SK-N-SH (cell line): ENCODE measurements at regions not wholly inside any gene's neighbourhood (a gene's known extent, or its start where the extent isn't known, plus 50 kb on each side); places are given as distances from the start of the nearest gene placed in this dataset.

ENCODE experiments used
- CTCF ChIA-PET: fragments of 300-600, 350-600 bp; formaldehyde crosslinking; extraction: SDS; loops from one replicate; lab custom pipeline; 2021; lab: Yijun Ruan, JAX
- POLR2A ChIA-PET: fragments of 350-600 bp; sonication (Branson Sonifier 250); formaldehyde crosslinking; extraction: SDS; loops from one replicate; lab custom pipeline; 2020; ENCODE audit warnings: antibody characterized with exemption, inconsistent platforms; lab: Yijun Ruan, JAX
- DNase-seq: peaks from one replicate; pipeline ENCODE4 v3.0.0; 2012
- H2AFZ ChIP-seq: fragments of 200-600 bp; sonication (generic); 2 replicates; pipeline ENCODE4 v1.8.1; 2016; ENCODE audit warnings: antibody characterized with exemption, mild to moderate bottlenecking, low read depth
- H3F3A ChIP-seq: fragments of 200-600 bp; sonication (generic); replicated peaks from 2 replicates; pipeline ENCODE3; 2016; ENCODE audit warnings: antibody characterized with exemption, mild to moderate bottlenecking; ENCODE audit not compliant: insufficient read depth
- H3K27ac ChIP-seq, 2 experiments: fragments of 200-500 bp in 1 of 2; fragments of 200-600 bp in 1 of 2; sonication (Bioruptor generic) in 1 of 2; sonication (generic), shearing (Covaris generic) in 1 of 2; 2 replicates each; pipeline versions ENCODE4 v1.5.1 to v1.6.1; 2014 to 2016; ENCODE audit warnings: low read depth in 2 of 2, inconsistent platforms in 1 of 2, low read length in 1 of 2, mild to moderate bottlenecking in 1 of 2, mixed read lengths in 1 of 2
- H3K27me3 ChIP-seq: fragments of 200-600 bp; sonication (generic), shearing (Covaris generic); 2 replicates; pipeline ENCODE4 v1.6.1; 2016; ENCODE audit warnings: mixed run types; ENCODE audit not compliant: insufficient read depth
- H3K36me3 ChIP-seq, 2 experiments: fragments of 200-500 bp in 1 of 2; fragments of 200-600 bp in 1 of 2; sonication (Bioruptor generic) in 1 of 2; sonication (generic) in 1 of 2; replicated peaks in 1 of 2; 2 replicates each; pipeline versions ENCODE3 to v1.5.1; 2014 to 2016; ENCODE audit warnings: low read length in 1 of 2, mild to moderate bottlenecking in 1 of 2; ENCODE audit not compliant: insufficient read depth in 2 of 2, control insufficient read depth in 1 of 2
- H3K4me1 ChIP-seq, 2 experiments: fragments of 200-500 bp in 1 of 2; fragments of 200-600 bp in 1 of 2; sonication (Bioruptor generic) in 1 of 2; sonication (generic), shearing (Covaris generic) in 1 of 2; 2 replicates each; pipeline versions ENCODE4 v1.5.1 to v1.6.1; 2014 to 2016; ENCODE audit warnings: low read depth in 1 of 2, low read length in 1 of 2, mixed run types in 1 of 2; ENCODE audit not compliant: insufficient read depth in 2 of 2, control insufficient read depth in 1 of 2
- H3K4me2 ChIP-seq: fragments of 200-600 bp; sonication (generic), shearing (Covaris generic); 2 replicates; pipeline ENCODE4 v1.6.1; 2017; ENCODE audit warnings: mixed run types
- H3K4me3 ChIP-seq, 2 experiments: fragments of 200-500 bp in 1 of 2; fragments of 200-600 bp in 1 of 2; sonication (Bioruptor generic) in 1 of 2; sonication (generic), shearing (Covaris generic) in 1 of 2; 2 replicates each; pipeline versions ENCODE4 v1.5.1 to v1.8.1; 2014 to 2016; ENCODE audit warnings: low read depth in 2 of 2, inconsistent platforms in 1 of 2, low read length in 1 of 2, mild to moderate bottlenecking in 1 of 2, mixed read lengths in 1 of 2, moderate library complexity in 1 of 2
- H3K79me2 ChIP-seq: fragments of 200-600 bp; sonication (generic); 2 replicates; pipeline ENCODE4 v1.8.1; 2017; ENCODE audit warnings: mild to moderate bottlenecking; ENCODE audit not compliant: insufficient read depth
- H3K9ac ChIP-seq: fragments of 200-600 bp; sonication (generic); 2 replicates; pipeline ENCODE4 v1.6.1; 2017; ENCODE audit warnings: mixed run types
- H3K9me2 ChIP-seq: fragments of 200-600 bp; sonication (generic); 2 replicates; pipeline ENCODE4 v1.6.1; 2017; ENCODE audit warnings: mixed run types
- H3K9me3 ChIP-seq: fragments of 200-600 bp; sonication (generic); 2 replicates; pipeline ENCODE4 v1.6.1; 2017; ENCODE audit warnings: mixed run types, mild to moderate bottlenecking, moderate library complexity
- H4K20me1 ChIP-seq: fragments of 200-600 bp; sonication (generic); 2 replicates; pipeline ENCODE4 v1.6.1; 2017; ENCODE audit warnings: mild to moderate bottlenecking, mixed run types; ENCODE audit not compliant: insufficient read depth
- CHD2 ChIP-seq: fragments of 150-350 bp; IDR thresholded peaks from 2 replicates; pipeline ENCODE4 v1.6.1; 2018; ENCODE audit warnings: low read length; ENCODE audit not compliant: partially characterized antibody
- ELF1 ChIP-seq: IDR thresholded peaks from 2 replicates; pipeline ENCODE4 v1.4.0; 2012
- GABPA ChIP-seq: IDR thresholded peaks from 2 replicates; pipeline ENCODE4 v1.4.0; 2012; ENCODE audit warnings: low read depth, mild to moderate bottlenecking
- GATA2 ChIP-seq: sonication (generic); formaldehyde crosslinking; IDR thresholded peaks from 2 replicates; pipeline ENCODE4 v1.5.0; 2020; ENCODE audit warnings: mild to moderate bottlenecking, missing genetic modification reagents
- MEF2A ChIP-seq: IDR thresholded peaks from 2 replicates; pipeline ENCODE4 v1.4.0; 2012; ENCODE audit warnings: low read depth, borderline replicate concordance
- NRF1 ChIP-seq: IDR thresholded peaks from 2 replicates; pipeline ENCODE4 v1.6.1; 2012; ENCODE audit warnings: low read depth, mild to moderate bottlenecking, low read length
- RAD21 ChIP-seq: IDR thresholded peaks from 2 replicates; pipeline ENCODE4 v1.6.1; 2012; ENCODE audit warnings: mild to moderate bottlenecking, low read length
- RFX5 ChIP-seq: IDR thresholded peaks from 2 replicates; pipeline ENCODE4 v1.6.1; 2012; ENCODE audit warnings: mild to moderate bottlenecking, improper control_type of control experiment, low read length
- RXRA ChIP-seq: IDR thresholded peaks from 2 replicates; pipeline ENCODE4 v1.4.0; 2012; ENCODE audit warnings: low read depth, mild to moderate bottlenecking, borderline replicate concordance
- SIN3A ChIP-seq: IDR thresholded peaks from 2 replicates; pipeline ENCODE4 v1.6.1; 2012; ENCODE audit warnings: low read depth, mild to moderate bottlenecking, low read length, moderate library complexity, borderline replicate concordance
- TAF1 ChIP-seq: IDR thresholded peaks from 2 replicates; pipeline ENCODE4 v1.6.1; 2012; ENCODE audit warnings: low read depth, mild to moderate bottlenecking, low read length, moderate library complexity, borderline replicate concordance
- TCF12 ChIP-seq: IDR thresholded peaks from 2 replicates; pipeline ENCODE4 v1.4.0; 2012
- WGBS: methylation state at CpG from one replicate; pipeline ENCODE4 v1.1.6; 2017; ENCODE audit warnings: low lambda C conversion rate; 5-methylcytosine and 5-hydroxymethylcytosine counted together
- TF ChIP-seq, protein P1 (sequence below): fragments of 150-350 bp; IDR thresholded peaks from 2 replicates; pipeline ENCODE4 v1.6.1; 2017; ENCODE audit warnings: antibody characterized with exemption, low read length, low read depth, borderline replicate concordance
- TF ChIP-seq, protein P2 (sequence below): IDR thresholded peaks from 2 replicates; pipeline ENCODE4; 2012
- TF ChIP-seq, protein P3 (sequence below): IDR thresholded peaks from 2 replicates; pipeline ENCODE4 v1.4.0; 2012; ENCODE audit warnings: low read depth
- TF ChIP-seq, protein P4 (sequence below): IDR thresholded peaks from 2 replicates; pipeline ENCODE4 v1.6.1; 2012; ENCODE audit warnings: mild to moderate bottlenecking, low read depth, low read length, moderate library complexity

DNA sequence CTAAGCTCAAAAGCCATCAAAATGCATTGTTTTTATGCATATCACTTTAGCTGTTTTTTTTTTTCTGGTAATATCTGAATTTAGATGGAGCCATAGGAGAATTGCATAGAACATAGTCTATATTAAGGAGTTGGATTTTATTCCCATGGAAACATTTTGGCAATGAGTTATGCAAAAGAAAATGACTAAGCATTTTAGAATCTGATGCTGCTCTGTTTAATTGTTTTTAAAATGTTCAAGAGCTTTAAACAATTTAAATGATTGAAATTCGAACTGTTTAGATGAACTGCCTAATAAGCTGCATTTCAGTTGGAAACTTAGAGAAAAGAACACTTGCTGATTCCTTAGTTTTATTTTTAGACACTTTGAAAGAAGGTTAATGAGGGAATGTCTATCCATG, 1531.5 kb upstream of the B3GALT2 start:
- POLR2A ChIA-PET: no interaction called here
- H3K27ac ChIP-seq: peak overlapping the region in 1 of 2 experiments; percentile 61; a peak in 1 of 4 replicates
- no peak overlapping the region for H3K9ac ChIP-seq
- H3K4me1 ChIP-seq: peaks cover 0 to 2% of the 10 kb centered on the region in 2 experiments; a peak in 1 of 4 replicates
- H3K36me3 ChIP-seq: no peaks in the 10 kb centered on the region
- no peak for DNase-seq
- peaks cover 6% of the 10 kb centered on the region for H3F3A ChIP-seq
- no peaks in the 10 kb centered on the region for H3K9me2 ChIP-seq
- no peaks in the 10 kb centered on the region for H3K9me3 ChIP-seq
- 0% methylated on average over 1 of the region's 1 CpG for WGBS
- no peak overlapping the region for H3K4me3 ChIP-seq
- TF ChIP-seq TCF12: 0 out of 2 replicates have a peak, but pooled peaks have one; percentile 5
- TF ChIP-seq, protein P1, sequence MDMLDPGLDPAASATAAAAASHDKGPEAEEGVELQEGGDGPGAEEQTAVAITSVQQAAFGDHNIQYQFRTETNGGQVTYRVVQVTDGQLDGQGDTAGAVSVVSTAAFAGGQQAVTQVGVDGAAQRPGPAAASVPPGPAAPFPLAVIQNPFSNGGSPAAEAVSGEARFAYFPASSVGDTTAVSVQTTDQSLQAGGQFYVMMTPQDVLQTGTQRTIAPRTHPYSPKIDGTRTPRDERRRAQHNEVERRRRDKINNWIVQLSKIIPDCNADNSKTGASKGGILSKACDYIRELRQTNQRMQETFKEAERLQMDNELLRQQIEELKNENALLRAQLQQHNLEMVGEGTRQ: no peak
- no peaks in the 10 kb centered on the region for H3K79me2 ChIP-seq
- CTCF ChIA-PET: interaction anchor here (0.5 kb wide), 1 partner anchor 30 kb away, joined by 3 read pairs; no protein-coding TSS in a partner anchor
- no peaks in the 10 kb centered on the region for H3K27me3 ChIP-seq
- H4K20me1 ChIP-seq: no peaks in the 10 kb centered on the region
- H3K4me2 ChIP-seq: no peak overlapping the region
- no peak overlapping the region for H2AFZ ChIP-seq

DNA sequence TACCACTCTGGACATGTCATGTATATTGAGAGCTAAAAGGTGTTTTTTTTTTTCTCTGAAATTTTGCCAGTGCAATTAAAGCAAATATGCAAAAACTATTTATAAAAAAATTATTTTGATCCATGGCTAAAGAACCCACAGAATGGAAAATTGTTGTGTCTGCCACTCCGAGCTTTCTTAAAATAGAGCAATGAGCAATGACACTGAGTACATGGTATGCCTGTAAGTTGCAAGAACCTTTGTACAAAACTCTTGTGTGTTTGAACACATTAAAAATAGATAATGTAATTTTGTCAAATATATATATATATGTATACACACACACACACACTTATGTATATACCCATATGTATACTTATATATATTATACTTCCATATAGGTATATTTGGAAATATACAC, 1530.9 kb upstream of the B3GALT2 start:
- H3K4me1 ChIP-seq: peaks cover 0 to 2% of the 10 kb centered on the region in 2 experiments; a peak in 1 of 4 replicates
- H3K27ac ChIP-seq: peak overlapping the region in 1 of 2 experiments; percentile 61; a peak in 1 of 4 replicates
- H3K9me2 ChIP-seq: no peaks in the 10 kb centered on the region
- no peaks in the 10 kb centered on the region for H3K79me2 ChIP-seq
- H3K4me2 ChIP-seq: no peak overlapping the region
- H4K20me1 ChIP-seq: no peaks in the 10 kb centered on the region
- peaks cover 6% of the 10 kb centered on the region for H3F3A ChIP-seq
- no peak overlapping the region for H3K9ac ChIP-seq
- H3K4me3 ChIP-seq: no peak overlapping the region
- no peaks in the 10 kb centered on the region for H3K36me3 ChIP-seq
- no peaks in the 10 kb centered on the region for H3K9me3 ChIP-seq
- DNase-seq: no peak
- ChIA-PET POLR2A (no interaction called here), CTCF (no interaction called here)
- no peak for TF ChIP-seq TAF1
- no peak for TF ChIP-seq CHD2
- TF ChIP-seq ELF1: no peak
- TF ChIP-seq RAD21: no peak
- no peak for TF ChIP-seq NRF1
- TF ChIP-seq, protein P2, sequence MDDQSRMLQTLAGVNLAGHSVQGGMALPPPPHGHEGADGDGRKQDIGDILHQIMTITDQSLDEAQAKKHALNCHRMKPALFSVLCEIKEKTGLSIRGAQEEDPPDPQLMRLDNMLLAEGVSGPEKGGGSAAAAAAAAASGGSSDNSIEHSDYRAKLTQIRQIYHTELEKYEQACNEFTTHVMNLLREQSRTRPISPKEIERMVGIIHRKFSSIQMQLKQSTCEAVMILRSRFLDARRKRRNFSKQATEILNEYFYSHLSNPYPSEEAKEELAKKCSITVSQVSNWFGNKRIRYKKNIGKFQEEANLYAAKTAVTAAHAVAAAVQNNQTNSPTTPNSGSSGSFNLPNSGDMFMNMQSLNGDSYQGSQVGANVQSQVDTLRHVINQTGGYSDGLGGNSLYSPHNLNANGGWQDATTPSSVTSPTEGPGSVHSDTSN: no peak
- H3K27me3 ChIP-seq: no peaks in the 10 kb centered on the region
- WGBS: 13% methylated on average over 1 of the region's 1 CpG
- no peak overlapping the region for H2AFZ ChIP-seq

DNA sequence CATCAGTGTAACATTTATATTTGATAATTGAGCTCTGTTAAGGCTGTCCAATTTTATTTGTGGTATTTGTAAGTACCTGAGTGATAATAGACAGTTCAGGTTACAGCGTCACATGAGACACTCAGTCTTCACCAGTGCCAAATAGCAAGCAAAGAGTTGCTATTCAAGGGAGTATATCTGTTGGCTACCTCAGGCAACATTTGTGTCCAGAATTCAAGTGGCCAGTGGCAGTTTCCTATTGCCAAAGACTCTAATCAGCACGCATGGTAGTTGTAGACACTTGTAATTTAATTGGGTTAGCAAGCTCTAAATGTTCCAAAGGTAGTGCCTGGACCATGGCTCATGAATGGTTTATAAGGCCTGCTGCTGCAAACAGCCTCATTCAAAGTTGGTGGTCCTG, 1524.3 kb upstream of the B3GALT2 start:
- Histone ChIP-seq H2AFZ (no peak overlapping the region), H3K27me3 (no peaks in the 10 kb centered on the region), H3K9me3 (no peaks in the 10 kb centered on the region), H3K36me3 (no peaks in the 10 kb centered on the region), H3K4me2 (no peak overlapping the region), H3K9ac (no peak overlapping the region), H3K27ac (no peak overlapping the region), H3K4me3 (no peak overlapping the region), H3F3A (peaks cover 3% of the 10 kb centered on the region), H3K9me2 (no peaks in the 10 kb centered on the region), H3K79me2 (no peaks in the 10 kb centered on the region), H4K20me1 (no peaks in the 10 kb centered on the region), H3K4me1 (no peaks in the 10 kb centered on the region)
- ChIA-PET POLR2A (no interaction called here), CTCF (no interaction called here)
- DNase-seq: no peak
- WGBS: 39% methylated on average over 2 of the region's 2 CpGs
- TF ChIP-seq RXRA (no peak), TCF12 (no peak), GABPA (no peak), RFX5 (no peak), MEF2A (no peak), GATA2 (CRISPR knock-in tag) (no peak), SIN3A (no peak), NRF1 (no peak)
- TF ChIP-seq, protein P3, sequence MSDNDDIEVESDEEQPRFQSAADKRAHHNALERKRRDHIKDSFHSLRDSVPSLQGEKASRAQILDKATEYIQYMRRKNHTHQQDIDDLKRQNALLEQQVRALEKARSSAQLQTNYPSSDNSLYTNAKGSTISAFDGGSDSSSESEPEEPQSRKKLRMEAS: no peak
- TF ChIP-seq, protein P2: no peak
- TF ChIP-seq, protein P4, sequence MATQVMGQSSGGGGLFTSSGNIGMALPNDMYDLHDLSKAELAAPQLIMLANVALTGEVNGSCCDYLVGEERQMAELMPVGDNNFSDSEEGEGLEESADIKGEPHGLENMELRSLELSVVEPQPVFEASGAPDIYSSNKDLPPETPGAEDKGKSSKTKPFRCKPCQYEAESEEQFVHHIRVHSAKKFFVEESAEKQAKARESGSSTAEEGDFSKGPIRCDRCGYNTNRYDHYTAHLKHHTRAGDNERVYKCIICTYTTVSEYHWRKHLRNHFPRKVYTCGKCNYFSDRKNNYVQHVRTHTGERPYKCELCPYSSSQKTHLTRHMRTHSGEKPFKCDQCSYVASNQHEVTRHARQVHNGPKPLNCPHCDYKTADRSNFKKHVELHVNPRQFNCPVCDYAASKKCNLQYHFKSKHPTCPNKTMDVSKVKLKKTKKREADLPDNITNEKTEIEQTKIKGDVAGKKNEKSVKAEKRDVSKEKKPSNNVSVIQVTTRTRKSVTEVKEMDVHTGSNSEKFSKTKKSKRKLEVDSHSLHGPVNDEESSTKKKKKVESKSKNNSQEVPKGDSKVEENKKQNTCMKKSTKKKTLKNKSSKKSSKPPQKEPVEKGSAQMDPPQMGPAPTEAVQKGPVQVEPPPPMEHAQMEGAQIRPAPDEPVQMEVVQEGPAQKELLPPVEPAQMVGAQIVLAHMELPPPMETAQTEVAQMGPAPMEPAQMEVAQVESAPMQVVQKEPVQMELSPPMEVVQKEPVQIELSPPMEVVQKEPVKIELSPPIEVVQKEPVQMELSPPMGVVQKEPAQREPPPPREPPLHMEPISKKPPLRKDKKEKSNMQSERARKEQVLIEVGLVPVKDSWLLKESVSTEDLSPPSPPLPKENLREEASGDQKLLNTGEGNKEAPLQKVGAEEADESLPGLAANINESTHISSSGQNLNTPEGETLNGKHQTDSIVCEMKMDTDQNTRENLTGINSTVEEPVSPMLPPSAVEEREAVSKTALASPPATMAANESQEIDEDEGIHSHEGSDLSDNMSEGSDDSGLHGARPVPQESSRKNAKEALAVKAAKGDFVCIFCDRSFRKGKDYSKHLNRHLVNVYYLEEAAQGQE: no peak
